AG08396 (cell line): ENCODE measurements at regions not wholly inside any gene's neighbourhood (a gene's known extent, or its start where the extent isn't known, plus 50 kb on each side); places are given as distances from the start of the nearest gene placed in this dataset.
A peak's percentile ranks its signal among the peaks of the same experiment; 100 is the strongest.

Source experiments
- DNase-seq: peaks from one replicate; pipeline ENCODE4 v3.0.0; 2012; ENCODE audit warnings: low spot score, mixed read lengths

DNA sequence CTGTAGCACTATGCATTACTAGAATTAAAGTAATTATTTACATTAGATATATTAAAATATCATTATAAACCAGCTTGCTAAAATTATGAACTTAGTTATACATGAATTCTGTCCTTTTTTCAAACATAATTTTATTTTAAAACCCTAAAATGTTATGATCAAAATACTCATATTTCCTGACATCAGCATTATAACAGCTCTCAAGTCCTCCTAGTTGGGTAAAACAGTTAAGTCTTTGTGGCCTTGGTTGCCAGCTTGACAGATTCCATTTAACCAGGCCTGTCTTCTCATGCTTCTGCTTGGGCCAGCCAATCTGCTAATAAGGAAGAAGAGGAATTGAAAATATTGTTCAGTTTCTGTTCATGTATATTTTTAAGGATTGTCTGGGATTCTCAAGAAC, 147.9 kb upstream of the SLC35B3 start:
- no peak for DNase-seq

DNA sequence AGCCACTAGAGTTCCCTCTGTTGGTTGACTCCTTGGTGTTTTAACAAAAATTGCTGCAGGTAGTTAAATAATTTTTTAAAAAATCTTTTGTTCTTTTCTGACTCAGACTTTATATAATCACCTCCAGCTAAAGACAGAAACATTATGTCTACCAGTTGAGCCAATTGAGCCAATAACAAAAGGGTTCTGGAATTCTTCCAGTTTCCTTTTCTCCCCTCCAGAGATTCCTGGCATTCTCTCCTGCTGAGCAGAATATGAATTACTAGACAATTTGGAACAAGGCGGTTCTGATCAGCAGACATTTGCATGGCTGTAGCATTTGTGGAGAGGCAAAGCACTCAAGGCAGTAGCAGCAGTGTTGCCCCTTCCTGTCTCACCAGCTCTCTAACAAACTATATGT, 144.0 kb upstream of the SLC35B3 start:
- DNase-seq: no peak

DNA sequence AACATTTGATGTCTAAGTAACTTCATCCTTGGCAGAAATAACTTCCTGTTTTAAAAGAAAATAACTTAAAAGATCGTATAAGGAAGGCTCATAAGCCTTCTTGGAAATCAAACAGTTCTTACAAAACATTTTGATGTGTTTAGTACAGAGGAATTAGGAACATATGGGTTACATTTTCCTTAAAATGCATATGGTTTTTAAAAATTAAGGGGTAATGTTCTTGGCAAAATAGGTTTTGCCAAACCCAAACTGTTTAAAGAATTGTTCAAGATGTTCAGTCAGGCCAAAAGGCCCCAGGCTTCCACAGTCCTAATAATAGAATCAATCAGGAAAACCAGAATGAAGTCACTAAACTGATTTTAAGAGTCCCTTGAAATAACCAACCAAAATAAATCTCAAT, 142.7 kb upstream of the SLC35B3 start:
- no peak for DNase-seq

DNA sequence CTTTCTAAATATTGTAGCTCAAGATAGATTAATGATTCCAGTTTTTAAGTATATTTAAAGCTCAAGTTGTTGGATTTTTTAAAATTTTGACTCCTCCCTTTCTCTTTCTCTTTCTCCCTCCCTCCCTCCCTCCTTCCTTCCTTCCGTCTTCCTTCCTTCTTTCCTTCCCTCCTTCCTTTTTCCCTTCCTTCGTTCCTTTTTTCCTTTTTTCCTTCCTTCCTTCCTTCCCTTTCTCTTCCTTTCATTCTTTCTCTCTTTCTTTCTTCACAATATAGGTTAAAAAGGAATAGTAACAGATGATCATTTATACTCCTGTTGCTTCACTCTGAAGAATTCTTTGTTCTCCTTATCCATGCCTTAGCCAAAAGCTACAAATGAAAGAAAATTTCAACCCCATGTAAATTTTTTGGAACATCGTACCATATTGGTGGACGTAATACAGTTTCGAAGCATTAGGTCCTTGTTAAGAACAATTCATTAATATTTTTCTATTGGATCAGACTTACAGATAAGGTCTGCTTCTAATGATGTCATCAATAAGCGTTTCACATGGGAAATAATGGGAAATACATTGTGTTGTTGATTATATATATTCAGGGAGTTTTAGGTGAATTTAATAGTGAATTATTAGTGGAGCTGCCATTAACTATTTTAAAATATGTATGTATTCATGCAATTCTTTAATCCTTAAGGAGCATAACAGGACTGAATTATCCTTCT, 139.6 kb upstream of the SLC35B3 start:
- no peak for DNase-seq

DNA sequence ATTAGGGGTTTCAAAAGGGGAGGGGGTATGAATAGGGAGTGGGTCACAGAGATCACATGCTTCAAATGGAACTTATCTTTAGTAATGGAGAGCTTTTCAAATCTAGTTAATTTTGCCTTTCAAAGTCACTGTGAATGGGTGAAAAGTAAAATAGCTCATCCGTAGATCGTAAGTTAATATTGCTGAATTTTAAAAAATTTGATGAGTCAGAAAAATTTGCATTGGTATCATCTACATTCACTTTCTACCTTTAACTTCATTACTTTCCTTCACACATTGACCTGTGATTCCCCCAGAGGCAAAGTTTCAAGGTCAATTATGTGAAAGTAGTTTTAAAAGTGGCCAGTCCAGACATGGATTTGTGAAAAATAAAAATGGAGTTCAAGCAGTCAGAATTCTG, 139.0 kb upstream of the SLC35B3 start:
- no peak for DNase-seq

DNA sequence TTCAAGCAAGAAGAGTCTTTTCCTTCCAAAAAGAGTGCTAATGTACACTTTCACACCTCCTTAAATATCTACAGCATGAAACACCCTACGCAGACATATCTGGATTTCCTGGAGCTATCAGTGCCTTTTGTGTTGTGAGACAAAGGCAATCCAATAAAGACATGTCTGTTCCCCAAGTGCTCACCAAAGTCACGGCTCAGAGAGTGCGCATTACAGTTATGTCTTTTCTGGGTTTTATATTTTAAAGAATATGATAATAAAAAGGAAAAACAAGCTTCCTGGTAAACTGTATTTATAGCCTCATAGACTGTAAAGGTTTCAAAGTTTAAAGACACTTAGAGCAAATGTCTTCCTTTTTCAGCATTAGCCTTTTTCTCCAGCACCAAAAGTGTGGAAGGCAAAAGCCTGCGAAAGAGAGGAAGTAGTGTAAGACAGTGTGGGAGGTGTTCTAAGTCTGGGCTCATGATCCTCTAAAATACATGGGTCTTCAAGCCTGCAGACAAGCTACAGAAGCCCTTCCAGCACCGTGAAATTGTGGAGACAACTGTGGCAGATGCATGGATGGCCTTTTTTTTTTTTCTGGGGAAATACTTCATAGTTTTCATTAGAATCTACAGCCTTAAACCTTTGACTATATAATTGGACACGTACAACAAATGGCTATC, 135.0 kb upstream of the SLC35B3 start:
- DNase-seq: no peak

DNA sequence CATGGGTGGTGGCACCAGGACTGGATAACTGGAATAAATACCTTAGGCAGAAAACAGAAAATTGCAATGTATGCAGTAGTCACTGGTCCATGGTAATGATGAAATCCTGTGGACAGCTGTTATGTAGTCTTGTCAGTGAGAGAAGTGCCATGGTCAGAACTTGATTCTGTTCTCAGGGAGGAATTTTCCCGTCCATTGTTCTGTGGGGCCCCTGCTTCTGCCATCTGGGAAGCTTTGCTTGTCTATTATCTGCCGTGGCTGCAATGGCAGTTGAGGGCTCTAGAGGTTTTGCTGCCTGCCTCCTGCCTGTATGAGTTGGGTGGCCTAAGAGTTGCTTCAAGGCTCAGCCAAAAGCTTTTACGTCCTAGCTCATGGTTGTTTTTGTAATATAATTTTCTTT, 126.8 kb upstream of the SLC35B3 start:
- DNase-seq: no peak

DNA sequence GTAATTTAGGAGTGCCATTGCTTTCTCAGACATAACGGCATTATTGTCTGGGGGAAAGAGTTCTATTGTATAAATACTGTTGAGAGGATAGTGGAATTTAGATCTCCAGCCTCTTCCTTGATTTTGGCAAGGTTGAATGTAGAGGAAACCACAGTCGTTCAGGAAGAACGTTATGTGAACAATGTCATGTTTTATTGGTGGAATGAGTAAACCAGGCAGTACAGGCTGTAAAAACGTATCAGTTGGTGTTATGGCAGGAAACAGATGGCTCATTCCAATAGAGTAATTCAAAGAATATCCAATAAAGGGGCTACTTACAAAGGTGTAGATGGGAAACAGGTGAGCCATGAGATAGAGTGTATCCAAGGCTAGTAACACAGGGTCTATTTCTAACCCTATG, 123.6 kb upstream of the SLC35B3 start:
- DNase-seq: no peak

DNA sequence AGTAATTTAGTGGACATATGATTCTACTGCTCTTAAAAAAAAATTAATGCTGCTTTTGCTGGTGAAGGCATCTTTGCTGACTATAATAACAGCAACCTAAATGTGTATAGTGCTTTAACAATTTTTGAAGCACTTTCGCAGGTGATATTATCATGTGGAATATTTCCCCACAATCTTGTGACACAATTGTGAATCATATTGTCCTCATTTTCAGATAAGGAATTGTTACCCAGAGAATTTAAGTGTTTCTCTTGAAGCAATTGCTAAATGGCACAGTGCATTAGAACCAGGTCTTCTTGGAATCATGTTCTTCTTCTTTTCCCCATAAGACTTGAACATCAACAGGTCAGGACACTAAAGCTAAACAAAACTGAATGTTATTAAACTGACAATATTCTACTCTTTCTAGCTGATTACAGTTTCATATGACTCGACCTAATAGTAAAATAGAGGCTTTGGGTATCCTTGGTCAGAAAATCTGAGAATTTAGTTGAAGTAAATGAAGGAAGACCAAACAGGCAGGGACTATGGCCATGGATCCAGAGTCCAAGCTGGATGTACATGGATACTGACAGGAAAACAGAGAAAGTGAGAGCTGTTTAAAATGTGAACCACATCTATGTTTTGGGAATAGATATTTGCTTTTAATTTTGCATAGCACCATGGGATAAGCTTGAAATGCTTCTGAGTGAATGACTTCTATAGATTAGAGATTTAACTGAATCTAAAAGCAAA, 121.8 kb upstream of the SLC35B3 start:
- no peak for DNase-seq

DNA sequence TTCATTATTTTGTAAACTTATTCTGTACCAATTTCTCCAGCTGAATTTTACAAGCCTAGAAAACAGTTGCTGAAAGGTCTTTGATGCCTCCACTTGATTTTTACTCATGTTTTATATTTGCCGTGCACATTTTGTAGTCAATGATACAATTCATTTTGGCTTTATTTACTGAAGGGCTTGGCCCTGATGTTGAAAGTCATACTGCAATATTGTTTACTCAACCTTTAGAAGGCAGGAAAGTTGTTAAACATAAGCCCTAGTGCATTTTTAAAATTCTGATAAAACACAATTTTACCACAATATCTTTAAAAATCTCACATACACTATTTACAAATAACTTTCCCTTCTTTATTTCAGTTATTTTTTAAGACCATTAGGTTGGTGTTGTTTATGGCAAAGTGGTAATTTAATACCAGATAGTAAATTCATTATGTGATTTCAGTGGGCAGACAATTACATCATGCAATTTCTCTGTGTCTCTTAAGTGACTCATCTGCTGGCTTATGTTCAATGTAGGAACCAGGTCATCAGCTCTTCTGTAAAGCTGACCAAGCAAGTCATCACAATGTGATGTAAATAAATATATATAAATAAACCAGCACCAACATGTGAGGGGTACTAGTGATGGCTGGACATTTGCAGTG, 121.1 kb upstream of the SLC35B3 start:
- no peak for DNase-seq

DNA sequence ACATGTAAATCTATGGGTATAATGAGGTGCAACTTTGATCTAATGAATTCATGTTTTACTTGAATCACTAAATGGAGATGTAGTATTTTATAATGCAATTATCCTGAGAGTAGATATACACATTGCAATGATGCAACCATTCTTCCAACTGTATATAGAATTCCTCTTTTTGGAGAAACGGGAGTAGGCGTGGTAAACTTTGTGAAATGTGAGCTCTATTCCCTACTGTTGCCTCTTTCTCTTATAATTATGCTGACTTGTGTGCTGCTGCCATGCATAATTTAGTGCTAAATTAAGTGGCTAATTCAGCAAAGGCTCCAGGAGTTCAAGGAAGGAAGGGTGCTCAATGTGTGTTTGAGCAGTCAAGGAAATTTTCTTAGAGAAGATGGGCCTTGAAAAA, 116.6 kb upstream of the SLC35B3 start:
- DNase-seq: no peak

DNA sequence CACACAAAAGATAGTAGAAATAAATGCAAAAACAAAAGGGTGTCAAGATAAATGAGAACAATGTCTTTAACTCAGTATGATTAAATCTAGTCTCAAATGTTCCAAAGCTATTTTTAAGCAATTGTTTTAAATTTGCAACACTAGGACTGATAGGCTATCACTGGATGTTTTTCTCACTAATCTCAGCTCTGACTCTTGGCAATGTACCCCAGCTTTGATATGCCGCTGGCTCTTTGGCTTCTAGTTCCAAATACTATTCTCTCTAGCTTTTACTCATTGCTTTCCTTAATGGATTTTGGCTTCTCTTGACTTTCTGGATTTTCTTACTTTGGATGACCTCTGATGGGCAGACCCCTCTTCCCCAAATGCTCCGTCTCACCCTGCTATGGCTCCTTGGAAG, 116.0 kb upstream of the SLC35B3 start:
- no peak for DNase-seq

DNA sequence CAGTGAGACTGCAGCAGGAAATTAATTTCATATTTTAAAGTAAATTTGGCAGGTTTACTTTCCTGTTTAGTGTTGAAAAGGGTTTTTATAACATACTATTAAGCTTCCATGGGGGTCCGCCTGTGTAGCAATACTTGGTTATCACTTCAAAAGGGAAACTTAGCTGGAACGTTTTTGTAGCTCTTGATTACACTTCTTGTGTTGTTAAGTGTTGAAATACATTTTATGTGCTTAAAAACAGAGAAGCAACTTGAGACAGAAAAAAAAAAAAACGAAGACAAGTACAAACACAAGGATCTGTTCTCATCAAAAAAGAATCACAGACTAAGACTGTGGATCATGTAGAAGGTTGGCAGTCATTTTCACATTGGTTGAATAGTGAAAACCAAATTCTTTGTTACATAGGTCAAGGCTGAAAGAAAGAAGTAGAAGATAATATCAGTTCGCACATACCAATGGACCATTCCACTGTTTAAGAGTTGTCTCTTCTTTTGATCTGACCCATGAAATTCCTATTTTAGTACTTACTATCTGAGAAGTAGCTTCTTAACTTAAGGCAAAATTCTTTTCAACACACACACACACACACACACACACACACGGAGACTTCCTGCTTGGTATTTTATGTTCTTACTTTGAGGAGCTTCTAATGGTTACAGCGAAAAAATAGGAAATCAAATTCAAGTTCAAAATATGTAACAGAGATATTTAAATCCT, 113.9 kb upstream of the SLC35B3 start:
- no peak for DNase-seq

DNA sequence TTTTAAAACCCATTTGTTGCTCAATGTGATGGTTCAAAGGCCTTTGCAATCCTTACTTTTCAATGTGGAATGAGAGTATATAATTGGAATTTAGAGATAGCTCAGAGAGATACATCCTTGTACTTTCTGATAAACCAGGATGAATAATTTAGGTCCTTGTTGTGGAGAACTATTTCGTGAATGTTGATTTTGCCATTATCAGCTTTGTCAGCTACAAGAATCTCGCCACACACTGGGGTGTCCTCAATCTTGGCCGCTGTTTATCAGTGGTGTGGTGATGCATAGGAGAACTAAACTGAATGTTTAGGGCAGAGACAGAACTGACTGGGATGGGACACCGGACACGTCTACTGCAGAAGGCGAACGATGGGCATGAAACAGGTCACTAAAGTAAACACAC, 111.2 kb upstream of the SLC35B3 start:
- DNase-seq: no peak

DNA sequence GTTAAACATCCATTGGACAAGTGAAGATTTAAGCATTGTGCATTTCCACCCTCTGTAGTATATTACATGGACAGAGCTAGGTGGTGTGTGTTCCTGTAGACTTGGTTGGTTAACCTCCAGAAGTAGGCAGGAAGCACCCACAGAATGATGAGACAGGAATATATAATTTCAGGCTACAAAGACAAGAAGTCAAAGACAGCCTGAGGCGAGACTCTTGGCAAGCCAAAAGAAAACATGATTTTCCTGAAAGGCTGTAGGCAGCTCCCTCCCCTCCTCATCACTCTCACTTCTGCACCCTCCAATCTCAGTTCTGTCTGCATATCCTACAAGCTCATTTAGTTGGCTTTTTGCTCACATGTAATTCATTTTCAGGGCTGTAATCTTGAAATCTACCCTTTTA, 110.0 kb upstream of the SLC35B3 start:
- no peak for DNase-seq

DNA sequence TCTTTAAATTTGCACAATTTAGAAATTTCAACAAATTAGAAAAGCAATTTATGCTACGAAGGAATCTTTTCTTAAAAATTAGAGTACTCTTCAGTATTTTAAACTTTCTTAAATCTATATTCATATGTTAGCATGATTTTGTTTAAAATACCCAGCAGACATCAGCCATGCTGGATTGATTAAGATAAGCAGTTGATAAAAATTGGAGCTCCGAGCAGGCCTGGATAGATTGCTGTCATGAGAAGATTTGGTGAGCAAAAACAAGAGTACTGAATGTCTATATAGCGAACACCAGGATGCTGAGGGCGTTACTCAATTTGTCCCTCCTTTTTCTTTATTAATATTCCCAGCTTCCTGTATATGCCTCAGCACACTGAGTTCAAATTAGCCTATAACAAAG, 108.4 kb upstream of the SLC35B3 start:
- DNase-seq: no peak

DNA sequence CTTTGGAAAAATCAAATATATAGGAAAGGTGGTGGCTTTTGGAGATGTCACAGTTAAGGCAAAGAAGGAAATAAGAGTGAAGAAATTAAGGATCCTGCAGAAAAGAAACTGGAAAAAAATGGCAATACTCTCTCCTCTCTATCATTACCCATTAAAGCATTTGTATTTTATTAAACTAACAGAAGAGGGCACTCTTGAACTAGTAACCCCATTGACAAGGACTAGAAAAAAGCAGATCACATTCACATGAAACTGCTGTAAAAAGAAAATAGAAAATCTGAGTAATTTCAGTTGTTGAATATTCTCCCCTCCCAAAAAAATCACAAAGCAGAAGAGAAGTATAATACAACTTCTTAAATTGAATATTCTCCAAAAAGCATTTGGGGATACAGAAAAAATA, 104.1 kb upstream of the SLC35B3 start:
- peak; percentile 2 for DNase-seq

DNA sequence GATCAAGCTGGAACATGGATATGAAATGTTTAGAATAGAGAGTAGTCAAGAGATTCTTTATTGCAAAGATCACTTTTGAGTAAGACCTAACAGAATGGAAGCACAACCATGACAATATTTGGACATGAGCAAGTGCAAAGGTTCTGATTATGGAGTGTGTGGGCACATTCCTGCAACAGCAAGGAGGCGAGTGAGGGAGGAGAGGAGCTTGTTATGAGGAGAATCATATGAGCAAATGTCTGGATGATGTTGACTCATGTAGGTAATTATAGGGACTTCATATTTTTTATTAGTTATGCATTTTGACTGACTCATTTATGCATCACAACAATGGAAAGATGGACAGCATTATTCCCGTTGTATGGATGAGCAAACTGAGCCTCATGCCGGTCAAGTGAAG, 100.8 kb upstream of the SLC35B3 start:
- no peak for DNase-seq

DNA sequence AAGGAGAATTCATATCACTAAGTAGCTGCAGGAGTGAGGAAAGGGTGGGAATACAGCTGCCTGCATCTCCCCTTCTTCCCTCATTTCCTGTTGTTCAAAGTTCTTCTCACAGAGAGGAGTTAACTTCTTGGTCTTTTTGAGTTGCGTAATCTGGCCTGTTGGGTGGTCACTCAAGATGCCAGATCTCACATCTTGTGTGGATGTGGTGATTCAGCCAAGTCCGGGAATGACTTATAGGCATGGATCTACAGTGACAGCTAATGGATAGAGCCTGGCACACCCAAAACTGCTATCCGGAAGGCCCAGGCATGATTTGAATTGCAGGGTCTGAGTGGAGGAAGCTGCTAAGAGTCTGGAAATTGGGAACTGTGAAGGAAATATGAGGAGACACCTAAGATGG, 100.2 kb upstream of the SLC35B3 start:
- no peak for DNase-seq

DNA sequence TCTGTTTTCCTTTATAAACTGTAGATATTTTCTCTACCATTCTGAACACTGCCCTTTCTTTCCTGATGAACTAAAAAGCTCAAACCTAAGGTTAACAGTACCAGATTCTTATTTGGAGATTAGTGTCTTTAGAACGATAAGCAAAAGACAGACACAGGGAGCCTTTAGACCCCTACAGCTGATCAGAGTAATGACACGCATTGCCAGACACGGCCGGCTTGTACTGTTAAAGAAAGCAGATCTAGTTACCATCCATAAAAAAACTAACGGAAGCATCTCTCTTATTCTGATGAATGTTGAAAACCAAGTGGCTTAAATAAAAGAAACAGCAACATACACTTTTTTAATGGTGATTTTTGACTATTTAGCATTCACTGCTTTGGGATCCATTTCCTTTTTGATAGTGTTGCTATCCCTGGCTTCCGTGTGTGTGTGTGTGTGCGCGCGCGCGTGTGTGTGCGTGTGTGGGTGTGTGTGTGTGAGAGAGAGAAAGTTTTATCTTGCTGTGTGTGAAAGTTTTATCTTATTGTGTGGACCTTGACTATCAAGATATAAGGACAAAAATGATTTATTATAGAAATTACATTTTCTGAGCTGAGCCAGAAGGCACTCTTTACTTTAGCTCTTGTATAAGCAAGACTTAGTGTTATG, 95.6 kb upstream of the SLC35B3 start:
- DNase-seq: no peak

DNA sequence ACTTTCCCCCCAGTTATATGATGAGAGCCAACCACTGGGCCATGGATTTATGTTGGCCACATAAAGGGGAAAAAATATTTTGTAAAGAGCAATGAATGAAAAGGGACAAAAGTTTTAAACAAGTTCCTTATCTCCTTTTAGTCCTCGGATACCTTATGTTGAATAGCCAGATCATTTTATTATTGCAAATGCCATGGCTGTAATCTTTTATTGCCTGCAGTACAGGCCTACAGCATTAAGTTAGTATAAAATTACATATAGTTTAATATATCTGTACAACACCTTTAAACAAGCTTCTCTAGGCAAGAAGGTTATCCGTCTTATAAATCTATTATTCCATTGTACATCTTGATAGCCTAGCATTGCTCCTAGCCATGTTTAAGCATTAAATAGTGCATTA, 93.9 kb upstream of the SLC35B3 start:
- no peak for DNase-seq

DNA sequence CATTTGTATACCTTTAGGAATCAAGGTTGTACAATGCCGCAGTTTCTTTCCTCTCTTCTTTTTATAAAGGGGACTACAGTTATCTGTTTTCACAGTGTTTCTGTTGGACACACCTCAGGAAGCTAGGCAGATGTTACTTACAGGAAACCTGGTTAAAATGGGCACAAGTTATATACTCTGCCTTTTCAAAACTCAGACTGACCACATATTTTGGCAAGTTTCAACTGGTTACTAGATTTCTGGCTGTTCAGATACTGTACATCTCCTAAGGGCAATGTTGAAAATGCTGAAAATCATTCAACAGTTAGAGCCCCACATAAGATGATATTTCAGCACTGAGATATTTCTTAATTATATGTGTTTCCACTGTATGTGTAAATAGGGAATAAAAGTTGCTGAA, 92.5 kb upstream of the SLC35B3 start:
- no peak for DNase-seq
